ENCODE measurements at regions not wholly inside any gene's neighbourhood (a gene's known extent, or its start where the extent isn't known, plus 50 kb on each side); places are given as distances from the start of the nearest gene placed in this dataset.

DNA sequence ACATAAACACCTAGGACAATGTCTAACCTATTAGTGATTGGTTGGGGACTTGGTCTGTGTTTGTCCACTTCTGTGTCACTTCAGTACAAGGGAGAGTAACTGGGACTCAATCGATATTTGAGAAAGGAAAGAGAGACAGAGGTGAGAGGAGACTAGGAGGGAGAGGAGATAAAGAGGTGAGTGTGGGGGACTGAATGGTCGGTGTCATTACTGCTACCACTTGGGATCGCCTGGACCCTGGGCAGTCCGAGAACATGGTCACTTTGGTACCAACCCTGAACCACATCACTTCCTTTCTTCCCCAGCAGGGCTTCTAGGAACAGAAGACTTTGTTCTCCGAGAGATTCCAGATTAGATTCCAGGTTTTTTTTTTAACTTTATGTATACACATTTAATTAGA is 63.7 kb downstream of the GPR6 start:
- H3K27ac ChIP-seq (ENCODE audit: low read length): no peak overlapping the region
- DNase-seq (no peak), ATAC-seq (no peak)
- intact Hi-C loops (cut with DNase I): loop anchor here in 1 of 4 donors (5.0 to 10.0 kb wide), 2 partner anchors 340 to 517 kb away; no protein-coding TSS in a partner anchor
- no peak overlapping the region for H3K4me3 ChIP-seq (ENCODE audit: low read length)
- H3K27me3 ChIP-seq (ENCODE audit: control insufficient read depth, insufficient read depth): no peaks in the 10 kb centered on the region
- 80% methylated on average over 5 of the region's 5 CpGs for WGBS
- H3K4me1 ChIP-seq (ENCODE audit: control insufficient read depth, insufficient read depth, low read length): no peaks in the 10 kb centered on the region
- no peaks in the 10 kb centered on the region for H3K9me3 ChIP-seq (ENCODE audit: control insufficient read depth, low read length)

- WGBS: 82% methylated on average over 9 of the region's 9 CpGs
- H3K4me3 ChIP-seq (ENCODE audit: low read length): no peak overlapping the region
- no peaks in the 10 kb centered on the region for H3K4me1 ChIP-seq (ENCODE audit: control insufficient read depth, insufficient read depth, low read length)
- no peaks in the 10 kb centered on the region for H3K27me3 ChIP-seq (ENCODE audit: control insufficient read depth, insufficient read depth)
- H3K27ac ChIP-seq (ENCODE audit: low read length): no peak overlapping the region
- ATAC-seq (no peak), DNase-seq (no peak)
- no peaks in the 10 kb centered on the region for H3K9me3 ChIP-seq (ENCODE audit: control insufficient read depth, low read length)
- intact Hi-C loops (cut with DNase I): loop anchor here in 1 of 4 donors (5.0 to 10.0 kb wide), 2 partner anchors 340 to 518 kb away; no protein-coding TSS in a partner anchor
These were observed 64.7 kb downstream of the GPR6 start for GRCh38 chr6:110042670-110043296.

DNA sequence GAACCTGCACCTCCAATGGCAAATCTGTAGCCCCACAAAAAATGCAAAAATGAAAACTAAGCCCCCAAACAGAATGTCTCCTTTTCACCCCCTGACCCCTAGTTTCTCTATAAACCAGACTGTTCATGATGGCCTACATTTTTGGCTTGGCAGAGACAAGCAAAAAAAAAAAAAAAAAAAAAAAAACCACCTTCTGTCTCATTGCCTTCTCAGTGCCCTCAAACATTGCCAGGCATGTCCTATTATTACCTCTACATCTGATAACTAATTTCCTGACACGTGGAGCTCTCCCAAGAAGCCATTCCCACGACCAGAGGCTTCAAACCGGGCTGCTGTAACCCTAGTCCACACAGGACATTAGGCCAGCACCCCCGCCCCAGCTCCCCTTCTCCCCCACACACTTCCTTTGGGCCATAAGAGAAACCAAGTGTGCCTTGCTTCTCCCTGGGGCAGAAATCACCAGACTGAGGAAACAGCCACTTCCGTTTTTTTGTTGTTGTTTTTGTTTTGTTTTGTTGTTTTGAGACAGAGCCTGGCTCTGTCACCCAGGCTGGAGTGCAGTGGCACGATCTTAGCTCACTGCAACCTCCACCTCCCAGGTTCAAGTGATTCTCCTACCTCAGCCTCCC is 65.4 kb downstream of the GPR6 start:
- no peak for ATAC-seq

GRCh38 chr6:110044096-110044495 is 66.0 kb downstream of the GPR6 start:
- DNase-seq (no peak), ATAC-seq (no peak)
- Histone ChIP-seq H3K27ac (ENCODE audit: low read length) (no peak overlapping the region), H3K4me3 (ENCODE audit: low read length) (no peak overlapping the region), H3K4me1 (ENCODE audit: control insufficient read depth, insufficient read depth, low read length) (no peaks in the 10 kb centered on the region), H3K27me3 (ENCODE audit: control insufficient read depth, insufficient read depth) (no peaks in the 10 kb centered on the region), H3K9me3 (ENCODE audit: control insufficient read depth, low read length) (no peaks in the 10 kb centered on the region)
- intact Hi-C loops (cut with DNase I): loop anchor here in 1 of 4 donors (5.0 to 10.0 kb wide), 2 partner anchors 342 to 519 kb away; no protein-coding TSS in a partner anchor
- 70% methylated on average over 6 of the region's 6 CpGs for WGBS

More for the DNA sequence above, 65.4 kb downstream of the GPR6 start:
- H3K4me3 ChIP-seq (ENCODE audit: low read length): no peak overlapping the region
- no peaks in the 10 kb centered on the region for H3K9me3 ChIP-seq (ENCODE audit: control insufficient read depth, low read length)
- 47% methylated on average over 6 of the region's 6 CpGs for WGBS
- H3K27ac ChIP-seq (ENCODE audit: low read length): no peak overlapping the region
- DNase-seq: no peak
- intact Hi-C loops (cut with DNase I): loop anchor here in 1 of 4 donors (5.0 to 10.0 kb wide), 2 partner anchors 341 to 519 kb away; no protein-coding TSS in a partner anchor
- H3K27me3 ChIP-seq (ENCODE audit: control insufficient read depth, insufficient read depth): no peaks in the 10 kb centered on the region
- no peaks in the 10 kb centered on the region for H3K4me1 ChIP-seq (ENCODE audit: control insufficient read depth, insufficient read depth, low read length)

DNA sequence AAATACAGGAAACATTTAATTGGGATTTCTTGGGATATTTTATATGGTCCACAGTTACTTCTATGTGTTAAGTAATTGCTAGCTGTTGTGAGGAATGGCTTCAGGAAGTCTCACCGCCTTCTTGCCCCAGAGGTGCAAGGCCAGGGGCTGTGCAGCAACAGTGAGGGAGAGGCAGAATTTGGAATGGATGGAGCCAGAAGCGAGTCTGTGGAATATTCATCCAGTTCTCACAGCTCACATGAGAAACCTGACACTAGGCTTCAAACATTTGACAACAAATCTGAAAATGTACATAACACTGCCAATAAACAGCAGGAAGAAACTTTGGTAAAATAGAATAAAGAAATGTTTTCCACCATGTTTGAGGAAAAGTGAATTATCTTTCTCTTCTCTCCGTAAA is 66.5 kb downstream of the GPR6 start:
- H3K4me1 ChIP-seq (ENCODE audit: control insufficient read depth, insufficient read depth, low read length): no peaks in the 10 kb centered on the region
- no peak overlapping the region for H3K4me3 ChIP-seq (ENCODE audit: low read length)
- WGBS: 92% methylated on average over 3 of the region's 3 CpGs
- DNase-seq: no peak
- intact Hi-C loops (cut with DNase I): loop anchor here in 1 of 4 donors (5.0 to 10.0 kb wide), 2 partner anchors 342 to 520 kb away; no protein-coding TSS in a partner anchor
- no peak overlapping the region for H3K27ac ChIP-seq (ENCODE audit: low read length)
- no peaks in the 10 kb centered on the region for H3K27me3 ChIP-seq (ENCODE audit: control insufficient read depth, insufficient read depth)
- ATAC-seq: no peak
- H3K9me3 ChIP-seq (ENCODE audit: control insufficient read depth, low read length): no peaks in the 10 kb centered on the region

- ATAC-seq (no peak), DNase-seq (no peak)
- no peak overlapping the region for H3K4me3 ChIP-seq (ENCODE audit: low read length)
- WGBS: 83% methylated on average over 4 of the region's 4 CpGs
- H3K9me3 ChIP-seq (ENCODE audit: control insufficient read depth, low read length): no peaks in the 10 kb centered on the region
- no peaks in the 10 kb centered on the region for H3K27me3 ChIP-seq (ENCODE audit: control insufficient read depth, insufficient read depth)
- H3K27ac ChIP-seq (ENCODE audit: low read length): no peak overlapping the region
- intact Hi-C loops (cut with DNase I): loop anchor here in 1 of 4 donors (10.0 kb wide), 1 partner anchor 524 kb away; no protein-coding TSS in a partner anchor
- H3K4me1 ChIP-seq (ENCODE audit: control insufficient read depth, insufficient read depth, low read length): no peaks in the 10 kb centered on the region
These were observed 70.2 kb downstream of the GPR6 start for GRCh38 chr6:110048221-110048875.

DNA sequence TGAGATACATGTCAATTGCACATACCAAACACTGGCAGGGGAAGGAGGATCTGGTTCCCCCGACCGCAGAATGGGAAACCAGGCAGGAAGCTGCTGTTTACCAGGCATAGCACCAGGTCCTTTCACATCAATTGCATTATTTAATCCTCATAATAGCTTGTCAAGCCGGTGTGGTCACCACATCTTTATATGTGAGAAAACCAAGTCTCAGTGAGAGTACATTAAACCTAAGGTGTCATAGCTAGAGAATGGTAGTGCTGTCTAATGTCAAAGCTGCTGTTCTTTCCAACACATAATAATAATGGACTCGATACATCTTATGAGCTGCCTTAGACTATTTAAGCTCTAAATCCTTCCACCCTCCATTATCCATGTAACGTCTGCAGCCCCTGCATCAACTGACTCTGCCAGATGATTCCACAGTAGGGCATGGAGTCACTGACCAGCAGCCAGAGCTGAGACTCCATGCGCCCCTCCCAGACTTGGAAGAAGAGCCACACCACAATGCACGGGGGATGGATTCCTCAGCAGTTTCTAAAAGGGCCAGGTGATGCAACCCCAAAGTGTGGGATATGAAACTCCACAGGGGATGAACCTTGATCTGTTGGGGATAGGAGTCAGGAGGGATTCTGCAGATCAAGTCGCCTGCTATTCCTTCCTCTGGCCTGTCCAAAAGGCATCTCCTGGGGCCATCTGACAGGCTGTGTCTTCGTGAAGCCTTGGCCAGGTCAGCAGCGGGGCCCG is 71.8 kb downstream of the GPR6 start:
- 68% methylated on average over 11 of the region's 11 CpGs for WGBS
- H3K27ac ChIP-seq (ENCODE audit: low read length): no peak overlapping the region
- intact Hi-C loops (cut with DNase I): loop anchor here in 3 of 4 donors (5.0 to 10.0 kb wide), 3 partner anchors 343 to 525 kb away; no protein-coding TSS in a partner anchor
- H3K9me3 ChIP-seq (ENCODE audit: control insufficient read depth, low read length): no peaks in the 10 kb centered on the region
- no peaks in the 10 kb centered on the region for H3K27me3 ChIP-seq (ENCODE audit: control insufficient read depth, insufficient read depth)
- ATAC-seq (no peak), DNase-seq (no peak)
- H3K4me3 ChIP-seq (ENCODE audit: low read length): no peak overlapping the region
- H3K4me1 ChIP-seq (ENCODE audit: control insufficient read depth, insufficient read depth, low read length): no peaks in the 10 kb centered on the region

All from right cardiac atrium (tissue), 5 donors.